Peyer's patch (tissue), 4 donors: ENCODE measurements at regions not wholly inside any gene's neighbourhood (a gene's known extent, or its start where the extent isn't known, plus 50 kb on each side); places are given as distances from the start of the nearest gene placed in this dataset.

Experiments used
- POLR2A ChIP-seq, 2 donors: fragments of 450-650 bp; IDR thresholded peaks; one replicate each; pipeline ENCODE4 v1.5.1; 2017; ENCODE audit warnings: antibody characterized with exemption in 2 of 2, mild to moderate bottlenecking in 2 of 2, moderate library complexity in 2 of 2
- TF ChIP-seq, protein P1 (sequence below), 6 experiments: fragments of 450-650 bp in 4 of 6; fragments of 200-600 bp in 2 of 6; sonication (generic) in 1 of 6; IDR thresholded peaks; one replicate each; pipeline ENCODE4 v1.5.1; 2017 to 2019; ENCODE audit warnings: antibody characterized with exemption in 6 of 6, mild to moderate bottlenecking in 3 of 6, moderate library complexity in 1 of 6

DNA sequence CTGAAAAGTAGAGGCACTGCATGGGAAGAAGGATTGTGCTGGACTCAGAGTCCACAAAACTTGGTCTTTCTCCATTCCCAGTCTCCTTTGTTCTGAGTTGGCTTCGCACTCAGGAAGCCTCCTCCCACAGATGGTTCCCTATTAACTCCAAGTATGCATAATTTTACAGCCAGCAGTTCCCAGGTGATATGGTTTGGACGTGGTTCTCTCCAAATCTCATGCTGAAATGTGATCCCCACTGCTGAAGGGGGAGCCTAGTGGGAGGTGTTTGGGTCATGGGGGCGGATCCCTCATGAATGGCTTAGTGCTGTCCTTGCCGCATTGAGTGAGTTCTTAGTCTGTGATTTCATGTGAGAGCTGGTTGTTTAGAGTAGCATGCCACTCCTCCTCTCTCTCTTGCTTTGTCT is 86.6 kb downstream of the FEM1C start:
- TF ChIP-seq, protein P1, sequence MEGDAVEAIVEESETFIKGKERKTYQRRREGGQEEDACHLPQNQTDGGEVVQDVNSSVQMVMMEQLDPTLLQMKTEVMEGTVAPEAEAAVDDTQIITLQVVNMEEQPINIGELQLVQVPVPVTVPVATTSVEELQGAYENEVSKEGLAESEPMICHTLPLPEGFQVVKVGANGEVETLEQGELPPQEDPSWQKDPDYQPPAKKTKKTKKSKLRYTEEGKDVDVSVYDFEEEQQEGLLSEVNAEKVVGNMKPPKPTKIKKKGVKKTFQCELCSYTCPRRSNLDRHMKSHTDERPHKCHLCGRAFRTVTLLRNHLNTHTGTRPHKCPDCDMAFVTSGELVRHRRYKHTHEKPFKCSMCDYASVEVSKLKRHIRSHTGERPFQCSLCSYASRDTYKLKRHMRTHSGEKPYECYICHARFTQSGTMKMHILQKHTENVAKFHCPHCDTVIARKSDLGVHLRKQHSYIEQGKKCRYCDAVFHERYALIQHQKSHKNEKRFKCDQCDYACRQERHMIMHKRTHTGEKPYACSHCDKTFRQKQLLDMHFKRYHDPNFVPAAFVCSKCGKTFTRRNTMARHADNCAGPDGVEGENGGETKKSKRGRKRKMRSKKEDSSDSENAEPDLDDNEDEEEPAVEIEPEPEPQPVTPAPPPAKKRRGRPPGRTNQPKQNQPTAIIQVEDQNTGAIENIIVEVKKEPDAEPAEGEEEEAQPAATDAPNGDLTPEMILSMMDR (IDR thresholded peaks at IDR 0.05) = no peak
- TF ChIP-seq POLR2A (IDR thresholded peaks at IDR 0.05) = no peak
